HG03432 (cell line): ENCODE measurements at regions not wholly inside any gene's neighbourhood (a gene's known extent, or its start where the extent isn't known, plus 50 kb on each side); places are given as distances from the start of the nearest gene placed in this dataset.

Experiments
- ATAC-seq: cut with Tn5 transposase; IDR thresholded peaks from one replicate; pipeline ENCODE4 v1.9.1; 2021; ENCODE audit warnings: mild to moderate bottlenecking, moderate library complexity; ENCODE audit not compliant: unreplicated experiment

DNA sequence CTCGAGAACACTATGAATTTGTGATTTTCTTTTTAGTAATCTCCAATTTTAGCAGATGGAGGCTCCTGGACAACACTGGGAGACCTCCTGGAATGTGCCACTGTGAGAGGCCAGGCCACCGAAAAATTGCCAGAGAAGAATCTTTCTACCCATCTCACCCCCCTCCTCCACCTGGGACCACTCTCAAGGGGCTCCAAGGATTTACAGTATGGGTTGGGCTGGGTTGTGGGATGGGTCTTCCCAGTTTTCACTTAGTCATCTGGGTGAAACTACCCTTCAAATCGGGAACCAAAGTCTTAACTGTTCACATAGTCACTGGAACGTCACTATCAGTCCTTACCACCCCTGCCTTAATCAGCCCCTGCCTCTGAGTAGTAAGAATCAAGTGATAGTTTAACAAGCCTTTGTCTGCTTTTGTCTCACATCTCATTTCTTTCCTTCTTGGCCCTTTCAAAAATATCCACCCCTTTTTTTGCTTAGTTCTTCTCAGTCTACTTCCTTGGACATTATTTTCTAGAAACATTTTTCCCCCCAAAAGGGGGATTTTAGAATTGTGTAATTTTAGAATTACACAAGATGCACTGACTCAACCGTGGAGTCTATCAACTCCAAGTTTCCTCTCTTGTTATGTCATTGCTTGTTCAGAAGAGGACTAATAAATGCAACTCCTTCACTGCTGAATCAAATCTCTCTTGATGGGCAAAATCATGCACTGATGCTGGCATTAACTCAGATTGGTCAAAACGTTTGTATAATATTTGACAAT lies 148.2 kb upstream of the MOCS1 start:
- ATAC-seq = no peak

DNA sequence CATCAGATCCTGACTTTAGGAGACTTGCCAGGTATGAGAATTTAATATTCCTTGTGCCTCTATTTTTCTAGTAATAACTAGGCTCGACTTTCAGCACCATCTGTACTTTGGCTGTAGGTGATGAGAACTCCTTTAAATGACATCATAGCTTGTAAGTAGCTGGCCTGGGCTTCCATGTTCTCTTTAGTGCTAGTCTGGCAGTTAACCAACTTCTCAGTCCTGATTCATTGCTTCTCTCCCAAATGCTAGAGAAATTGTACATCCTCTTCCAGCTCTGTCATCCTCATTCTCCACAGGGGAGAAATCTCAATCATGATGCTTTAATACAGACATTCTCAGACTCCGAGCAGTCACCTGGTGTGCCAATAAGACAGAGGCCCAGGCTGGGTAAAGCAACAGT lies 143.5 kb upstream of the MOCS1 start:
- no peak for ATAC-seq

- no peak for ATAC-seq
These were observed 143.1 kb upstream of the MOCS1 start for GRCh38 chr6:40077315-40077714.

DNA sequence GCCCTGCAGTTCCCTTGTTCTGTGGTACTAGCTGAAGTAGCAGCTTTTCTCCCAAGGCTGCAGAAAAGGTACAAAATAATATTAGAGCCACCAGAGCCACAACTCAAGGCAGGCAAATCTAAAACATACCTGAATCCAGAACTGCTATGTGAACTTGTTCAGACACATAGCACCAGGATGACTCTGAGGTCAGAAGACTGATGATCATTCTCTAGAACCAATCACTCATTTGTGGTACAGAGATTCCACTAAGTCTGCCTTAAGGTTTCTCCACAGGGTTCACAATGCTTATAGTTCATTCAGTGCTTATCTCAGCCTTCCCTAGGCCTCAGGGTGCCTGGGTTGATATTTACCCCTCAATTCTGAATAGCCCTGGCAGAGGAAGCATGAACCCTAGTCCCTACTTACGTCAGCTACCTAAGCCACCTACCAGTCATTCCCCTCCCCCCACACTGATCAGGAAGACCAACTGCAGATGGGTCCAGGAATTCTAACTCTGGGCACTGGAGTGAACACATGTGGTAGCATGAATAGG lies 140.9 kb upstream of the MOCS1 start:
- no peak for ATAC-seq

DNA sequence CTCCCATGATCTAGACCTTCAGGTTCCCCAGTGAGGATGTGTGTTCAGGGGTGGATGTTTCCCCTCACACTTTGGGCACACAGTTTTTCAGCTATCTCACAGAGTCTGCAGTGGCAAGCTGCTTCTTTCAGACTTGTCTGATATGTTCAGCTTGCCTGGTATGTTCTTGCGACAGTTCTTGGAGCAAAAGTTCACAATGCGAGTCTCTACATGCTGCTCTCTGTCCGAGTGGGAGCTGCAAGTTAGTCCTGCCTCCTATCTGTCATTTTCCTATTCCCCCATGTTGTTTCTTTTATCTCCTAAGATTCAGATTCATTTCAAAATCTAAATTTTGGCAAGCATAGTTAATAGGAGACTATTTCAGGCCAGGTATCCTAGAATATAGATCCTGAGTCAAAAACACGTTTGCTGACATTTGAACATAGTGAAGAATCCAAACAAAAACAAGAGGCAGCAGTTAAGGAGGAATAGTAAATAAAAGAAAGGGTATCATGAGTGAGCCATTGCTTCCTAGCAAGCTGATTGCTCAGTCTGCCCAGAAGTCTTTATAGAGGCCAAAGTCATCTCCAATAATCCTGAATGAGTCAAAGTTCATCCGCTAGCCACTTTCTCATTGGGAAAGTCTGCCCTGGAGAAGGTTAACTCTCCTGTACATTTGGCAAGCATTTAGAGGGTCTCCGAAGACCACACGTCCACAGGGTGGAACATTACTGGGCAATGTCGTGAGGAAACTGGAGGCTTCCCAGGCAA lies 140.2 kb upstream of the MOCS1 start:
- no peak for ATAC-seq

GRCh38 chr6:40066372-40066771 lies 132.1 kb upstream of the MOCS1 start:
- ATAC-seq = no peak

- no peak for ATAC-seq
These were observed 122.6 kb upstream of the MOCS1 start for GRCh38 chr6:40056865-40057264.

- no peak for ATAC-seq
These were observed 120.3 kb upstream of the MOCS1 start for GRCh38 chr6:40054602-40055001.

GRCh38 chr6:40054186-40054585 lies 119.9 kb upstream of the MOCS1 start:
- ATAC-seq = no peak

DNA sequence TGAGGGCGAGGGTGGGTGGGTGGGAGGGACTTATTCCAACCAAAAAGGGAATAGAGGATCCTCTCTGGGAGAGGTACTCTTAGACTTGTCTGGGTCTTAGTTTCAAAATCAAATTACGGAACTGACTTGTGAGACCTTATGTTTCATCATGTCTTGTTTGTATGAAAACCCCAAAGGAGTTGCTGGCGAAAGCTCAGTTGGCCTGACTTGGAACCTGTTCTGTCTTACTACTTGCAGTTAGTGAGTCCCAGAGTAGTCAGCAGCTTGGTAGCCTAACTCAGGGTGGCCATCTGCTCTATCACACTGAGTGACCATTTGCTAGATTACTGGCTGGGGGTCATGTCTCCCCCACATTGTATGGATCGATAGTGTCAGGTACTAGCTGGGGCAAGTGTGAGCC lies 114.9 kb upstream of the MOCS1 start:
- ATAC-seq = no peak

DNA sequence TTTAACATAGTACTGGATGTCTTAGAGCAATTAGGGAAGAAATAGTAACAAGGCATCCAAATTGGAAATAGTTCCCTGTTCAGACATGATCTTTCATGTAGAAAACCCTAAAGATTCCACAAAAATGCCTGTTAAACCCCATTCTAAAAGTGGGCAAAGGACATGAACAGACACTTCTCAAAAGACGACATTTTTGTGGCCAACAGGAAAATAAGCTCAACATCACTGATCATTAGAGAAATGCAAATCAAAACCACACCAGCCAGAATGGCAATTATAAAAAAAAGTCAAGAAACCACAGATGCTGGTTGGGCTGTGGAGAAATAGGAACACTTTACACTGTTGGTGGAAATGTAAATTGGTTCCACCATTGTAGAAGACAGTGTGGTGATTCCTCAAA lies 109.9 kb upstream of the MOCS1 start:
- no peak for ATAC-seq

GRCh38 chr6:40042232-40042631 lies 108.0 kb upstream of the MOCS1 start:
- ATAC-seq = no peak

DNA sequence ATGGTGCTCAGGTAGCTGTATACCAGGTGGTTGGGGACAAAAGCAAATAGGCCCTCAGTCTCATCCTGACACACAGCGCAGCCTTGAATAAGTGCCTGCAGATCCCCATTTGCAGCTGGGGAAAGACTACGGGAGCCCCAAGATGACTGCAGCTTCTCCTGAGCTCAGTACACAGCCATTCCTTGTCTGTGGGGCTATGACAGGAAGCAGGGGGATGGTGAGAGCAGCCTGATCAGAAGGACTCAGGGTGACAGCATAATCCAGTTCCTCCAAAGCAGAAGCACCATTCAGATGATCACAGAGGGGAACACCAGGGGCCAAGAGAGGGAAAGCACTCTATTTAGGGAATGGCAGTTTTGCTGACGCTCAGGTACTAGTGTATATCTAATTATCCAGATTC lies 104.8 kb upstream of the MOCS1 start:
- ATAC-seq = no peak

DNA sequence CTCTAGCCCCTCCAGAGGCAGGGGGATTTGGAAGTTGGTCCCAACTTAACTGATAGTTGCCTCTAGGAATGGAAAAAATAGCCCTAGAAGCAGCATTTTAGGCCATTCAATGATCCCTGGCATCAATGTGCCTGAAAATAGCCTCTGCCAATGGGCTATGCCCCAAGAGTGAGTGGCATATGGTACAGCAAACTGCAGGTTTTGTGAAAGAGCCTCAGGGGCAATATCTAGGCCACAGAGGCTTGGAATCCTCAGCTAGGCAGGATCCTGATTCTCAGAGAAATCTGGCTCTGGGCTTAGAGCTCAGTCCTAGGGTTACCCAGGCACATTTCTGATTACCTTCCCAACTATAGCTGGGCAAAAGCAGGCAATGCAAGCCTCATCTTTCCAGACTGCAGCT lies 104.4 kb upstream of the MOCS1 start:
- ATAC-seq = no peak

- ATAC-seq = no peak
These were observed 103.0 kb upstream of the MOCS1 start for GRCh38 chr6:40037271-40037670.

- no peak for ATAC-seq
These were observed 101.9 kb upstream of the MOCS1 start for GRCh38 chr6:40036186-40036585.

DNA sequence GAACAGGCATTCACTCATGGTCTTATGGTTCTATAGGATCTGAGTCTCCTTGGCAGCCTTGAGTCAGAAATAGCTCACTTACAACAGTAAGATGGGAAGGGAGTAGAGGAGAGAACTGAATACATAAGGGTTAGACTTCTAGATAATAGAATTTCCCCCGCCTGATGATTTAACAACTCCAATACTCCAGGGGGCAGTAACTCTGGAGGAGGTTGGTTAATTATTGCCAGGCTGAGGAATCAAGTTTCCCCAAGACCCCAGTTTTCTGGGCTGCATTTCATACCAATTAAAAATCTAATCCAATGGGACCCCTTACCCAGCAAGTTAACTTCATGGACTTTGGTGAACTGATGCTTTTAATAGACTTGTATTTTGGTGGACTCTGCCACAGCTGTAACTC lies 94.2 kb upstream of the MOCS1 start:
- ATAC-seq = no peak

- ATAC-seq = no peak
These were observed 88.6 kb upstream of the MOCS1 start for GRCh38 chr6:40022867-40023266.

- no peak for ATAC-seq
These were observed 85.9 kb upstream of the MOCS1 start for GRCh38 chr6:40020166-40020565.

GRCh38 chr6:40015530-40015929 lies 81.3 kb upstream of the MOCS1 start:
- no peak for ATAC-seq

GRCh38 chr6:40011844-40012243 lies 77.6 kb upstream of the MOCS1 start:
- ATAC-seq = no peak

GRCh38 chr6:40000964-40001515 lies 66.8 kb upstream of the MOCS1 start:
- ATAC-seq = no peak
